ENCODE measurements at regions not wholly inside any gene's neighbourhood (a gene's known extent, or its start where the extent isn't known, plus 50 kb on each side); places are given as distances from the start of the nearest gene placed in this dataset.

DNA sequence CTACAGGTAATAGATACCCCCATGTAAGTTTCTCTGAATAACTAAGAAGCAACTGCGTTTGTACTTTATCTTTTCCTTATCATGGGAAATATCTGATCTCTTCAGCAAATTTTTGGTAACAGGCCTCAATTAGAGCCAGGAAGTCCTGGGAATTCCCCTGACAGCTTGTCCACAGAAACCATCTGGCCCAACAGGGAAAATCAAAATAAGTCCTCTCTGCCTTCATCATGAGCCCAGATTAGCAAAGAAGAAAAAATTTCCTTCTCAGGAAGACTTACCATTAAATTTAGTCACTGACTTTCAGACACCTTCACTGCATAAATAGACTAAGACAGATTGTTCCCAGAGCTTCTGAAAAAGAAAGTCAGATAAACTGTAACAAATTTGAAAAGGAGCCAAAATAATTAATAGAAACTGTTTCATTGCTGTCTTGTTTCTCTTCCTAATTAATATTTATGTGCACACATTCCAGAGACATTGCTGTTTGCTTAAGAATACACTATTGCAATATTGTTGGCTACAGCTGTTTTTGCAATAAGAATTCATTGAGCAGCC lies 278.1 kb upstream of the FAT3 start:
- H3K9me3 ChIP-seq: no peaks in the 10 kb centered on the region
- intact Hi-C loops (cut with DNase I): no loop called here
- WGBS, 3 donors: 21 to 33% (median 25%) methylated on average over 1 of the region's 1 CpG
- ATAC-seq (no peak), DNase-seq (no peak)
- H3K36me3 ChIP-seq (ENCODE audit: insufficient read depth in 1 of 2, low read depth in 1 of 2): no peaks in the 10 kb centered on the region
- no peak overlapping the region for H3K27ac ChIP-seq
- H3K27me3 ChIP-seq (ENCODE audit: insufficient read depth in 3 of 3, low read length in 2 of 3): no peaks in the 10 kb centered on the region
- H3K4me3 ChIP-seq: no peak overlapping the region
- TF ChIP-seq CTCF (IDR thresholded peaks at IDR 0.05): no peak
- peaks cover 6% of the 10 kb centered on the region for H3K4me1 ChIP-seq

GRCh38 chr11:91935120-91935519 lies 289.5 kb upstream of the FAT3 start:
- TF ChIP-seq CTCF (IDR thresholded peaks at IDR 0.05): no peak
- no peak for DNase-seq
- H3K27ac ChIP-seq: no peak overlapping the region
- no peaks in the 10 kb centered on the region for H3K27me3 ChIP-seq (ENCODE audit: insufficient read depth in 3 of 3, low read length in 2 of 3)
- H3K9me3 ChIP-seq: no peaks in the 10 kb centered on the region
- H3K4me1 ChIP-seq: no peaks in the 10 kb centered on the region
- H3K36me3 ChIP-seq (ENCODE audit: insufficient read depth in 1 of 2, low read depth in 1 of 2): no peaks in the 10 kb centered on the region
- ATAC-seq: no peak
- intact Hi-C loops (cut with DNase I): no loop called here
- whole genome bisulfite sequencing, 3 donors: 90 to 96% (median 95%) methylated on average over 3 of the region's 3 CpGs
- no peak overlapping the region for H3K4me3 ChIP-seq

DNA sequence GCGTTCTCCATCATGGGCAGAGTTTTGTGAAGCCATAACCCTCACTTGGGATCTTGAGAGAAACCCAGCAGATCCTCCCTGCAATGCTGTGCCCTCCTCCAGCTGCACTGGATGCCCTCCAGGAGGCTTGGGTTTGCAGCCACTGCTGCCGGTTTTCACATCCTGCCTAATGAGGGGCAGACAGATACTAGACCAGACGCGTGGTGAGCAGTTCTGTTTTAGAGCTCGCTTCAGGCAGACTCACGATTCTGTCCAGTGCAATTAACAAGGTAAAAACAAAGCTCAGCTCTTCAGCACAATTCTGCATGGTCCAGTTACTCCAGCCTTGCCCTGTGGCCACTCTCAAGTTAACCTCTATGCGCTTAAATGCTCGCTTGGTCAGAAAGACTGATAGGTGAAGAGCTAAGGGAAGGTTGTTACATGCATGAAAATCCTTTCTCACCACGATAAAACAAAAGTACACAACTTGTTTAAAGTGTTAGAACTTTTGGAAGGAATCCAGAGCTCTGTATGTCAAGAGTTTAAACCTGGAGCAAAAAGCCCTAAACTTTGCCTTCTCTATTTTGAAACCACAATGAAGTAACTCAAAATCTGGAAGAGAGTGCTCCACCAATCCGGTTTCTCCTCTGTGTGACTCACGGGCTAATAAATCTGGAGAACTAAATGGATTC lies 292.3 kb upstream of the FAT3 start:
- Histone ChIP-seq H3K4me3 (no peak overlapping the region), H3K27ac (no peak overlapping the region), H3K27me3 (ENCODE audit: insufficient read depth in 3 of 3, low read length in 2 of 3) (no peaks in the 10 kb centered on the region), H3K9me3 (no peaks in the 10 kb centered on the region), H3K36me3 (ENCODE audit: insufficient read depth in 1 of 2, low read depth in 1 of 2) (no peaks in the 10 kb centered on the region), H3K4me1 (no peaks in the 10 kb centered on the region)
- no peak for ATAC-seq
- DNase-seq: peak in 1 of 2 donors; percentile 14
- intact Hi-C loops (cut with DNase I): no loop called here
- TF ChIP-seq CTCF (IDR thresholded peaks at IDR 0.05): no peak
- WGBS, 3 donors: 33 to 41% (median 33%) methylated on average over 11 of the region's 11 CpGs

- Histone ChIP-seq H3K4me3 (no peak overlapping the region), H3K9me3 (no peaks in the 10 kb centered on the region), H3K27ac (no peak overlapping the region), H3K4me1 (no peaks in the 10 kb centered on the region), H3K27me3 (ENCODE audit: insufficient read depth in 3 of 3, low read length in 2 of 3) (no peaks in the 10 kb centered on the region), H3K36me3 (ENCODE audit: insufficient read depth in 1 of 2, low read depth in 1 of 2) (no peaks in the 10 kb centered on the region)
- no peak for TF ChIP-seq CTCF (IDR thresholded peaks at IDR 0.05)
- 46 to 56% (median 49%) methylated on average over 2 of the region's 2 CpGs for WGBS, 3 donors
- intact Hi-C loops (cut with DNase I): no loop called here
- DNase-seq: no peak
- no peak for ATAC-seq
Measured at GRCh38 chr11:91927448-91927847, 297.2 kb upstream of the FAT3 start.

- Histone ChIP-seq H3K4me3 (no peak overlapping the region), H3K27ac (no peak overlapping the region), H3K27me3 (ENCODE audit: insufficient read depth in 3 of 3, low read length in 2 of 3) (no peaks in the 10 kb centered on the region), H3K36me3 (ENCODE audit: insufficient read depth in 1 of 2, low read depth in 1 of 2) (no peaks in the 10 kb centered on the region), H3K4me1 (no peaks in the 10 kb centered on the region), H3K9me3 (no peaks in the 10 kb centered on the region)
- ATAC-seq: no peak
- peak; percentile 30 to 56 for DNase-seq
- intact Hi-C loops (cut with DNase I): no loop called here
- WGBS, 3 donors: 0 to 4% (median 3%) methylated on average over 1 of the region's 1 CpG
- TF ChIP-seq CTCF (IDR thresholded peaks at IDR 0.05): no peak
Measured at GRCh38 chr11:91926965-91927364, 297.7 kb upstream of the FAT3 start.

Data from psoas muscle (tissue), 7 donors.